Kidney capillary endothelial cell (primary cell): ENCODE measurements at regions not wholly inside any gene's neighbourhood (a gene's known extent, or its start where the extent isn't known, plus 50 kb on each side); places are given as distances from the start of the nearest gene placed in this dataset.

ENCODE experiments used
- DNase-seq: peaks from one replicate; pipeline ENCODE4 v3.0.0-alpha.2; 2018; ENCODE audit warnings: low spot score

DNA sequence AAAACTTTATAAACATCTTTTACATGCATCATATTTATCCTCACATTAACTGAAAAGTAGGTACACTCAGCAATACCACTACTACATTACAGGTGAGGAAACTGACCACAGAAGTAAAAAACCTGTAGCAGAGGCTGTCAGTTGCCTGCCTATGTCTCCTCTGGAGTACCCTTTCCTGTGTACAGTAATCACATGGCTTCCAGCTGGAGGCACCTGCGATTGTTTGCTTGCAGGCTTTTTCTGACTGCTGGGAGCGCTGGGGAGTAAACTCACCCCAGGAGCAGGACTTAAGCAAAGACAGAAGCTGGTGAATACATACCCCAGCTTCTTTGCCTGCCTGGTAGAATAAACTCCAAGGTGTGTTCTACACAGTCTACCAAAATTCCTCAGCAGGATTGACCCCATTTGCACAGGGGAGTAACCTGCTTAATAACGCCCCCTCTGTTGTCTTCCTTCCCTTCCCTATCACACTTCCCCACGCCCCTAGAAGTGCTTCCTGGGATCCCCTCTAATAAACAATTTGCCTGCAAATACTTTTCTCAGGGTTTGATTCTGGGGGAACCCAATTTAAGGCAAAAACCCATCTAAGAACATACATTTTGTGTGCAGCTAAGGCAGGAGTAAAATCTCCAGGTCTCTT lies 138.9 kb downstream of the PTH2R start:
- no peak for DNase-seq

- no peak for DNase-seq
These were observed 139.5 kb downstream of the PTH2R start for GRCh38 chr2:208546107-208546506.

DNA sequence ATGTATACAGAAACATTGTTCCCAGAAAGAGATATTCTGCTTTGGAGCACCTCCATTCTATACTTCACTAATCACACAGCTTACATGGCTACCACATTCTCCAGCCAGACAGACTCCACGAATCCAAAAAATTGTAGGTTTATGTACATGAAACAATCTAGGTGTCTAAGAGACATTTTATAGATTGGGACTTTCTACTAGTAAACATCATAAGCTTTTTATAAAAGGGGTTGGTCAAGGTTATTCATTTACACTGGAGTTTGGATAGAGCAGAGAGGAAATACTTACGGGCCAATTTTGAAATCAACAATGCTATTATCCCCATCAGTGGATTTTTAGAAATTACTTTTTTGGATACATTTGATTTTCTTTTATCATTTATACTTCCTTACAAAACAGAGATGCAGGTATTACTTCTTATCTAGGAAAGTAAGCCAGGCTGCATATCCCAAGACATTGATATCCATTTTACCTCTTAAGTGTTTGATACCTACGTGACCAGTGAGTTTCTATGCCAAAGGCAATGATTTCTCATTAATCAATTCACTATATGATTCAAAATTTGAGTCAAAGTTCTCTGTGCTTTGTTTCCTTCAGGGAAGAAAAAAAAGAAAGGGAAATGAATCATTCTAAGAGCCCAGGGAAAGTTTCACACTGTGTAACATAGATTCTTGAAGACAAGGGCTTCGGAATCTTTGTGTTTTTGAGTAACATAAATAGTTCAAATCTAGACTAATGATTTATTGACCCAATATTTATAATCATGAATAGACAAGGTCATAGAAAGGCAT lies 140.5 kb downstream of the PTH2R start:
- no peak for DNase-seq

DNA sequence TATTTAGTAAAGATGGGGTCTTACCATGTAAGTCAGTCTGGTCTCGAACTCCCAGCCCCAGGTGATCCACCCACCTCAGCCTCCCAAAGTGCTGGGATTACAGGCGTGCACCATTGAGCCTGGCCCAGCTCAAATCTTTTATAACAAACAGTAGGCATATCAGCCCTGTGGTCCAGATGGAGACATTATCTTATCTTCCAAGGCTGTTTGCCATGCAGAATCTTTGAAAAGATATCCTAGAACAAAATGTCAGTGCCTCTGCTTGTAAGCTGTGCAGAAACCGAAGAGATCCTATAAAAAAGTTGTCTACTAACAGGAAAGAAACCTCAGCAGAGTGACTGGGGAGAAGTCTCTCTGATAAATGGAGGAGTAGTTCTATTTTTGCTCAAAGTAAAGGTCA lies 142.1 kb downstream of the PTH2R start:
- no peak for DNase-seq

DNA sequence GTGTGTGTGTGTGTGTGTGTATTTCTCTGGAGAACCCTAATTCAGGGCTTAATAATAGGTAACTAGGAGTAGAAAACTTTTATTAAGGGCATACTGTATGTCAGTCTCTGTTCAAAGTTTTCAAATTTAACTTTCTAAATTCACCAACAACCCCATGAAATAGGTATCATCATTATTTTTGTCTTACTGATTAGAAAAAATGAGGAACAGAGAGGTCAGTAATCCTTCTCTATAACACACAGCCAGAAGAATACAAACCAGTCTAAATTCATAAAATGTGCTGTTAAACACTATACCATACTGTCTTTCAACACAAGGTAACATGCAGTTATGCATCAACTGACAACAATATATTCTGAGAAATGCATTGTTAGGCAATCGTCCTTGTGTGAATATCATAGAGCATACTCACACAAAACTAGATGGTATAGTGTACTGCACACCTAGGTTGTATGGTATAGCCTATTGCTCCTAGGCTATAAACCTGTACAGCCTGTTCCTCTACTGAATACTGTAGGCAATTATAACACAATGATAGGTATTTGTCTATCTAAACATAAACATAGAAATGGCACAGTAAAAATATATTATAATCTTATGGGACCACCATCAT lies 143.1 kb downstream of the PTH2R start:
- no peak for DNase-seq

DNA sequence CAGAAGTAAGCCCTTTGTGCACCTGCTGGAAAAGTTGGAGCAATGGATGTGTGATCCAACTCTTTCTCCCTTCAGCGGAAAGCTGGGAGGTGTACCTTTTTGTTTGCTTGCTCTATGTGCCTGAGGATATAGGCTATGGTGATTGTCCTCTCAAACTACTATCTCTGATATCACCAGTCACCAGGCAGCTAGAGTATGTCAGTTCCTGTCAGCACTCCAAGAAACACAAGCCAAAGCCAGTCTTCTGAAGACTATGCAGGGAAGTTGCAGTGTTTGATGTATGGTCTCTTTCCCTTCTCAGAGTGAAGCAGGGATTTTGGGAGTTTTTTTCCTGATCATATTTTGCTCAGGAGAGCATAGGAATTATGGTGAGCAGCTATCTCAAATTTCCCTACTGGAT lies 146.4 kb downstream of the PTH2R start:
- no peak for DNase-seq

GRCh38 chr2:208556983-208557484 lies 150.4 kb downstream of the PTH2R start:
- no peak for DNase-seq

- DNase-seq = no peak
These were observed 159.3 kb downstream of the PTH2R start for GRCh38 chr2:208565690-208566416.

DNA sequence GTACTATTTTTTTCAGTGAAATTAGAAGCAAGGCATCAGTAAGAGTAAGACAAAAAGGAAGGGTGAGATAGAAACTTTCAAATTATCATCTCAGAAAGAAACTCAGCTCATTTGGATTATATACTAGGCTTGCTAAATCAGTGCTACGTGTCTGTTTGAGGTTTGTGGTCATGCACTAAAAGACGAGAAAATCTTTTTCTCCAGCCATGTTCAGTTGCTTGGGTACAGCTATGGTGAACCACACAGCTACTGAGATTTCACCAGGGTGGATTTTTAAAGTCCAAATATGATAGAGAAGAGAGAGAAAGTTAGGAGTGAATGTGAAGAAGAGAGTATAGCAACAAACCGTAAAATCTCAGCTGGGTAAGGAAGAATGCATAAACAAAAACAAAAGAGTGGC lies 161.6 kb downstream of the PTH2R start:
- no peak for DNase-seq

DNA sequence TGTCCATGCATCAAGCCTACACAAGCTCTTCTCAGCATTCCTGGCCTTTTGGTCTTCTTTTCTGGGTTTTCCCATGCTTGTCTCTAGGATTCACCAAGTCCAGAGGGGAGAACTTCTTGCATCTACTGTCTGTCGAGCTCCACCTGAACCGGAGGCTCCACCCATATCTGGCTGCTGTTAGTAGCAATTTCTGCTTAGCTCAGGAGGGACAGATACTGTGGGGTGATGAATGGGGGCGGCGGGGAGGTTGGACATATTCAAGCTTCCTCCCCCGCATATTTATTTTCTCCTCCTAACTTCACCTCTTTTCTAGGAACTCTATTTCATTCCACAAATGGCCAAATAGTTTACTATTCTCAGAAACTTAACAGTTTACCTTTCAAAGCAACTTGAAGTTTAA lies 163.5 kb downstream of the PTH2R start:
- no peak for DNase-seq

DNA sequence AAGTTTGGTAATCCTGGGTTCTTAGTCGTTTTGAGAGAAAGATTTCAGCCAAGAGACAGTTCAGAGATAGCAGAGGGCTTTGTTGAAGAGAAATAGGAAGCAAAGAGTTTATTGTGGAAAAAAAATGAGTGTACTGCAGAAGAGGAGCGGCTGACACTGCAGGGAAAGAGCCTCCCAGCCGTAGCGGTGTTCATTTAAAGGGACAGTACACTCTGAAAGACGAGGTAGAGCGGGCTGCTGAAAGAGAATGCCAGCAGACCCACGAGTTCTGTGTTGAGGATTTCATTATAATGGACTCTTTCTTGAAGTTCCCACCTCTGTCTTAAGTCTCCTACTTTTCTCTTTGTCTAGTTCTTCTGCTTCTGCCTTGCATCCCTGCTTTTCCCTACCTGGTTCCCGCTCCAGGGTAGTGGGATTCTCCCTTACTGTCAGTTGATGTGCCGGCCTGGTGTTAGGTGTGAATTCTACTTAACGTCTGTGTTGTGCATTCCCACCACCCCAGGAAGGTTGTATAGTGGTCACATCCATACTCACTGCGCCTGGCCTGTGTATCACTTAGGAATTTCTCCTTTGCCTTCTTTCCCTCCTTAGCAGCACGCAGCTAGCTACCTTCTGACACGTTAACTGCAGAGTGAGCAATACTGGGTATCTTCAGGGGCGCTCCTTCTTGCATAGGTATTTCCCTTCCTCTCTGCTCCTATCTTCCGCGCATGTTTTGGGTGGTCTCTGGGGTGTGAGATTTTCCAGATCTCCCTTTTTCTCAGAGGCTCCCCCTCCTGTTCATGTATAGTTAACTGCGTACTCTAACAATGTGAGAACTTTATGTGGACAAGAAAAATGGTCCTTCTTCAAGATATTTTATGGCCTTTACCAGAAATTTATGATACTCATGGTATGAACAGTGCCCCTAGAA lies 164.5 kb downstream of the PTH2R start:
- no peak for DNase-seq

DNA sequence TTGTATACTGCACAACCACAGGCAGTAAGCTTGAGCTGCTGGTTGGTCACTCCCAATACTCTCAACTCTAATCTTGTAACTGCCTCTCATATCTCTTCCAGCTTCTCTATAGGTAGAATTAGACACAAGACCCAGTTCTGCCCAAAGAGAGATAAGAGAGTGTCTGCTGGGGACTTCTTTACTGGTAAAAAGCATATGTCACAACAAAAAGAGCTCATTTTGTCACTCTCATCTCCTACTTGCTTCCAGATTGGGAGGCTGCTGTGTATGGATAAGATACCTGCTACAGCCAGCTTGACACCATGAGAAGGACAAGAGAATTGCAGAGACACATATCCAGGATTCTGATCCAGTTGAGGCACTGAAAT lies 165.2 kb downstream of the PTH2R start:
- no peak for DNase-seq

DNA sequence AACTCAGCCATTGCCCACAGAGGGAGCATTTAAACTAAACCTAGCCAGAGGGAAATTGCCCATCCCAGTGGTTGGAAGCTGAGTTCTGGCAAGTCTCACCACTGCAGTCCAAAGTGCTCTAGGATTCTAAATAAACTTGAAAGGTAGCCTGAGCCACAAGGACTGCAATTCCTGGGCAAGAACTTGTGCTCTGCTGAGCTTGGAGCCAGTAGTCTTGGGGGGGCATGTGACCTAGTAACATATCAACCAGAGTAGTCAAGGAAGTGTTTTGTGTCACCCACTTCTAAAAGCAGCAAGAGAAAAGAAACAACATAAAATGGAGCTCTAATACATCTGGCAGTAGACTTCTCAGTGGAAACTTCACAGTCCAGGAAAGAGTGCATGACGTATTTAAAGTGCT lies 167.0 kb downstream of the PTH2R start:
- DNase-seq = no peak

DNA sequence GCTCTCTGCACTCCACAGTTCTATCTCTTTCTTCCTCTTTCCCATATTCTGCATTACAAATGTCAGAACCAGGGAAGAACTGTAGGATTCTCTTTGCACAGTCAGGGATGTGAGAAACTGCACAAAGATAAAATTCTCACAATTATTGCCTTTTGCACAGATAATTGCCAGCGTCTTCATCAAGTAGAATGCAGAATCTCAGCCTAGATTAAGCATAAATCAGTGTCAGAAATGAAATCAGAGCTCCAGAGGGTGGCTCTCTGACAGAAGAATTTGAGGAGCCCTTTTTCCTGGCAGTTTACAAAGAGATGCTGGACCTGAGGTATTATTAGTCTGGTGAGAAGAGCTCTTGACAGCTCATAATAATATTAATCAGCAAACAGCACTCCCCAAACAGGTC lies 173.1 kb downstream of the PTH2R start:
- DNase-seq = no peak

DNA sequence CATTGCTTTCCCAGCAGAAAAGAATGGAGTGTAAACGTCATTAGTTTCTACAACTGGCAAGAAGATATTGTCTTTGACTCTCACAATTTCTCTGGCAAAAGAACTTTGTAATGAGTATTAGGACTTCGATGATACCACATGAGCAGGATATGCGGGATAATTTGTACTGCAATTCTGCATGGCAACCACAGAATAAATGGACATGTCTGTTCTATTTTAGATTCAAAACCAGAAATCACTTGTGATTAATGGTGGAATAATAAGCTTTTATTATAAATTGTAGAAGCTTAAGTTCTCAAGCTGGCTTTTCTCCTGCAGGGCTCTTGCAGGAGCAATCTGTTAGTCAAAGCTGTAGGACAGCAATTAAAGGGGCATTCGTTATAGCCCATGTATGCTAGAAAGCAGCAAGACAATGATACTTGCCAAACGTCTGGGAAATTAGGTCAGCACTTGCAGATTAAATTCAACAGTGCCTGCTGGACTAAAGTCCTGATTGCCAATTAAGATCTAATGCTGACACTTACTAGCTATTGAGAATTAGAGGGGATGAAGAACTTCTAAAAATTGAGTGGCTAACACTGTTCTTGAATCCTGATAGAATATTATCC lies 177.9 kb downstream of the PTH2R start:
- no peak for DNase-seq

GRCh38 chr2:208586516-208586915 lies 179.9 kb downstream of the PTH2R start:
- no peak for DNase-seq

GRCh38 chr2:208594642-208595385 lies 188.2 kb downstream of the PTH2R start:
- no peak for DNase-seq

GRCh38 chr2:208595386-208596275 lies 189.0 kb downstream of the PTH2R start:
- no peak for DNase-seq

DNA sequence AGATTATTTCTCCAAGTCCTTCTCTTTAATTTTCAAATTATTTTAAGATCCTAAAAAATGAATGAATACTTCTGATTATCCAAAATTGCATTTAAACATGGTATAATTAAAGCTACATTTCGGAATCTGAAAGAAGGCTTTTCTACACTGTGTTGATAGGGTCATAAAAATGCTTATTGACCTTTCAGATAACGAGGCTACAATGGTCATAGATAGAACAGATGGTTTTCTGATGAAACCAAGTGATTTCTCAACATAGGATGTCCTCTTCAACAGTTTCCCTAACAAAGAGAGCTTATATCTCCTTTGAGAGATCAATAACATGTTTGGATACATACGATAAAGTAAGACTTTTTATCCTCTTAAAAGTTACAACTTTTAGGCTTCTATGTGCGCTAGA lies 201.1 kb downstream of the PTH2R start:
- no peak for DNase-seq
